GM19193 (cell line): ENCODE measurements at regions not wholly inside any gene's neighbourhood (a gene's known extent, or its start where the extent isn't known, plus 50 kb on each side); places are given as distances from the start of the nearest gene placed in this dataset.

Source experiments
- POLR2A ChIP-seq: IDR thresholded peaks from 4 replicates; pipeline ENCODE4 v1.6.1; 2011; ENCODE audit not compliant: insufficient read depth, insufficient read length; ENCODE audit errors: extremely low read depth

DNA sequence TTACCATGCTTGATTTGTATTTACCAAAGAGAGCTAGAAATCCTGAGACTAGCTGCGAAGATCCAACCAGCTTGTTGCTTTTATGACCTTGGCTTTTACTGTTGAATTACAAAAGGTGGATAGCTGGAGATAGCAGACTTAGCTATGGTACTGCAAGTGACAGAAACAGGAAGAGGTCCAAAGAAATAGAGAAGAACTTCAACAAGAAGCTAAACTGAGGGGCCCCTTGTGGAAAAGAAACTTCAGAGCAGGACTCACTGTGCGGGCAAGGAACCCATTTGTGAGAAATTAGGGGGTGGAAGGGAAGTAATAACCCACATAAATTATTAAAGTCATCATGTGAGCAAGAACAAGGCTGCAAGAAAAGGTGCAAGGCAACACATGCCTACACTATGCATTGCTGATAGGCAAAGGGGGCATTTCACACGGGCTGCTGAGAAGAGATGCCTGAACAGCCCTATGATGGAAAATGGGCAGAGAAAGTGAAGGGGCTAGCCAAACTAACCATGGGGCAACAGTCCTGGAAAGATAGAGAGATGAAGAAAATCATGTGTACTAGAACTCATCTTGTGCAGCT is 116.6 kb upstream of the PRDX6 start:
- no peak for TF ChIP-seq POLR2A

DNA sequence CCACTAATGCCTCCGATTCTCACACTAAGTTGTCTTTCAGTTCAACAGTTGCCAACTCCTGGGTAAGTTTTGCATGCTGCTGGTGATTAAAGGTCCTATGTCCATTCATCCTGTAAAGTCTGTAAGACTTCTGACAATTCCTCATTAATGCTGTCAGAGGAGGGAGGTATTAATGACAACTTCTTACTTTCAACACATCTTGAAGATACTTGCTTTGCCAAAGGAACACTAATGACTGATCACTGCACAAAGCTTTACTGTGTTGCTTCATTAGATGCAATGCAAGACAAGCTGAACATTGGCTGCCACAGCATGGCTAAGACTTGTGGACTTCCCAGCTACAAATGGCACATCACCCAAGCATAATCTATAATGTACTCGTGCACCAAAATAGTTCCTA is 114.6 kb upstream of the PRDX6 start:
- TF ChIP-seq POLR2A, result no peak

DNA sequence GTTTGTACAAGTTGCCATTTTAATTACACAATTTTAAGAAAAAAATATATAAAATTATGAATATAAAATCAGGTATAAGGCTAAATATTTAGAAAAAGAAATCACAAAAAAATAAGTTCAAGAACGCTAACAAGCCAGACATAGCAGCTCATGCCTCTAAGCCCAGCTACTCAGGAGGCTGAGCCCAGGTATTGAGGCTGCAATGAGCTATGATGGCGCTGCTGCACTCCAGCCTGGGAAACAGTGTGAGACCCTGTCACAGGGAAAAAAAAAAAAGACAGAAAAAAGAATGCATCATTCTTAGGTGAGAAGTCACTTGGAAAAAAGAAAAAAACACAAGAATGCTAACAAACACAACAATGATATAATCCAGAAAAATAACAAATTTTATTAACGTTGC is 112.3 kb upstream of the PRDX6 start:
- no peak for TF ChIP-seq POLR2A

DNA sequence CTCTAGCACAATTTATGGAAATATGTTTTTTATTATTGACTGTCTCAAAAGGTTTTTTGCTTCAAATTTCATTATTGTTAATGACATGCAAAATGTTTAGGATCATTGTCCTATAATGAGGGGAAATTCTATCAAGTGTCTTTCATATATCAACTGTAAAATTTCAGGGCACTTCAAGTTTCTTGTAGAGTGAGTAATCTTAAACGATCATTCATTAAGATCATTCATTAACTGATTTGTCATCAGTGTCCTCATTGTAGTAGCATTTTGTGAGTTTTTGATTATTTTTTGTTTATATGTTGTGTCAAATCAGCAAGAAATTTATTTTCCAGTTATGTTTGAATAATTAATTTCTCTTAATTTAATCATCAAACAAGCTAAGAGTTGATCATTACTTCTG is 111.8 kb upstream of the PRDX6 start:
- TF ChIP-seq POLR2A, result no peak

DNA sequence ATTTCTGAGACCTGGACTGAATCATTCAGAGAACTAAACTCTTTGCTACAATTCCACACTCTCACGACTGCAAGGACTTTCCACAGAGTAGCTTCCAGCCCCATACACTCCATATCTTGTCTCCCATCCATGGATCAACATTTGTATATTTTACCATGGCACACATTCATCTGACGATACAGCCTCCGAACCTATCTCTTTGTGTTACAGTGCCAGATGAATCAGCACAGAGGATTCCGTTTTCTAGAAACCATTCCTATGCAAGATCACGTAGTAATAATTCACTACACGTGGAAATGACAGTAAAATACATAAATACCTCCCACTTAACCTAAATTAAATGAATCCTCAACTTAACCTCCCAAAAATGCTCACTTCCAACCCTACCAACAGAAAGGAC is 110.0 kb upstream of the PRDX6 start:
- no peak for TF ChIP-seq POLR2A

DNA sequence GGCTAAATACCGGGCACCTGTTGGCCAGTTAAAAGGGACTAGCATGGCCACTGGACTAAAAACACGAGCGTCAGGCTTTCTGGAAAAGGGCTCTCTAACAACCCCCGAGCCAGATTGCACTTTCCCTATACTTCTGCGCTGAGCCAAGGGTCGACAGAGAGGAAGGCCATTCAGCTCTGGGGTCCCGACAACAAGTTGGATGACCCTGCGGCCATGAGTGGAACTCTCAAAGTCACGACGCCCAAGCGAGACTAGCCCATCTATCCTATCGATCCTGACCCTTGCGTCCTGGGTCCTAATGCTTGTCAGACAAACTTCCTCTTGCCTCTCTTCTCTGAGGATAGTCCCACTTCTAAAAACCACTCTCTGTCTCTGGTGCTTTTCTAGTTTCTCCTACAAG is 99.9 kb upstream of the PRDX6 start:
- TF ChIP-seq POLR2A, result no peak

DNA sequence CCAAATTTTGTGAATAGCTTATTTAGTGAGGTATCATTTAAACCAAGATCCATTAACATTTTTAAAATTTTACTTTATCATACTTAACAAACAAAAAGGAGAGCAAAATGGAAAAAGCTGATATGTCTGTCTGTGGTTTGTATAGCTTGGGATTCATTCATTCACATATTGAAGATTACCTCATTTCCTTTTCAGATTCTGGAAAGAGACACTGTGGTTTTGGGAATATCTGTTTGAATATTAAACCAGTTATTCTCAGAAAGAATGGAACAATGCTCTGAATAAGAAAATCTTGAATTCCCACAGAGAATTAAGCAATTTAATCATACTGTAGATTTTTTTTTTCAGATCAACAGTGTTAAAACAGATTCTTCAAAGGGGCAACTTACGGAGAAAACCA is 93.8 kb upstream of the PRDX6 start:
- no peak for TF ChIP-seq POLR2A

DNA sequence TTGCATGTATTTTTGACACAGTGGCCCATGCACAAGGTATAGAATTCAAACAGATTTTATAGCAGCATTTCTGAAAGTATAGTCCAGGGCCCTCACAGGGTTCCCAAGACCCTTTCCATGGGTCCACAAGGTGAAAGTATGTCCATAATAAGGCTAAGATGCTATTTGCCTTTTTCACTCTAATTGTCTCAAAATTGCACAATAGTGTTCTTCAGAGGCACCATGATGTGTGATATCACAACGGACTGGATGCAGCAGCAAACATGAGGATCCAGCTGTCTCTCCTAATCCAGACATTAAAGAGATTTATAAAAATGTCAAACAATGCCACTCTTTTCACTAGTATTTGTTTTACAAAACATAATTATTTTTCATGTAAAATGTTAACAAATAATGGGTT is 88.8 kb upstream of the PRDX6 start:
- TF ChIP-seq POLR2A, result no peak

DNA sequence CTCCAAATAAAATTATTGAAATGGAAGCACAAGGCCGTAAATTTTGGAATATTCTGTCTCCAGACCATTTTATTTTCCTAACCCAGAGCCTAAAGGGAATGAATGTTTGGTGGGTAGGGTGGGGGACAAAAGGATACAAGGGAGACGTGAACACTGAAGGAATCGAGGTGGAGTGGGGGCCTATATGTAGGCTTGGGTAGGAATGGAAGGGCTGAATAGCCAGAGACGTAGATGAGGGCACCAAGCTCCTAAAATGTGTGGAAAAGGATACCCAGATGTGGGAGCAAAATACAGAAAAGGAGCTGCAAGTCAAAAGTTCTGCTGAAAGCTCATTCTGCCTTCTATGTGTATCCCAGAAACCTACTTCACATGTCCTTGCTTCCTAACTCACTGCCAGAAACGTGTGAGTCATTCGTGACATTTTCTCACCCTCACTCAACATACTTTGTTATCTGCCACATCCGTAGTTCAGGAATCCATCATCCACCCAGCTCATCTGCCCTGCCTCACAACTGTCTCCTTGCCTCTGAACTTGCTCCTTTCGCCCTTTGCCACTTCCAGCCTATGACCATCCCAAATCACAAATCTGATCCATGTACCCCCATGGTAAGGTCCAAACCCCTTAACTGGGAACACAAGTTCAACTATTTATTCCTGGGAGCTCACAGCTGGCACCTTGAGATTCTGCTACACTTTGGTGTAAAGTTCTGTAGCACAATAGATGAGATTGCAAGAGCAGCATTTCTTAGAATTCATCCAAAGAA is 84.1 kb upstream of the PRDX6 start:
- no peak for TF ChIP-seq POLR2A

DNA sequence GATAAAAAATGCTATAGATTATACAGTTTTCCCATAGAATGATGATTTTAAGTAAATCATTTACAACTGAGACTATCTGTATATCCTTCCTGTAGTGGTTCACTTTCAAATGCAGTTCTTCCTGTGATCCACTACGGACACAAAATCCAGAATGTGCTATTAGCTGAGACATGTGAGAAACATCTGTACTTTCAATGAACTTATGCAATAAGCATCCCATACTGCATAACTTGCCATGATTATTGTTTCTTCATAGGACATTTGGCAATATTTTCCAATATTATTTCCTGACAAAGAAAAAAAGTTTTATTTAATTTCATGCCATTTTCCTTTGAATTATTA is 83.5 kb upstream of the PRDX6 start:
- no peak for TF ChIP-seq POLR2A

DNA sequence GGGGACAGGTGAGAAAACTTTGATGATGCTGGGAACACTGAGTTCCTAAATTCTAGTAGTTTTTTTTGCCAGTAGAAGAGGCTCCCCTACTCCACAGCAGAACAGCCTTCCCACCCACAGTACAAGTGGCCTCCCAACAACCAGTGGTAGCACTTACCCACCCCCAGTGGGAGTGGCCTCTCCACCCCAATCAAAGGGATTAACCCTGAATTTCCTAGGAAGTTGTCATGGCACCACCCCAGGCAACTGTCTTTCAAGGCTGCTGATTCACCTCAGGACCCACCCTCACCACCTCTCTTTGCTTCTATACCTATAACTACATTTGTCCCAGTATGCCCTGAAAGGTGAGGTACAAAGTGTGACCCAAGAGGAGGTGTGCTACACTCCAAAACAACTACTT is 81.4 kb upstream of the PRDX6 start:
- no peak for TF ChIP-seq POLR2A

DNA sequence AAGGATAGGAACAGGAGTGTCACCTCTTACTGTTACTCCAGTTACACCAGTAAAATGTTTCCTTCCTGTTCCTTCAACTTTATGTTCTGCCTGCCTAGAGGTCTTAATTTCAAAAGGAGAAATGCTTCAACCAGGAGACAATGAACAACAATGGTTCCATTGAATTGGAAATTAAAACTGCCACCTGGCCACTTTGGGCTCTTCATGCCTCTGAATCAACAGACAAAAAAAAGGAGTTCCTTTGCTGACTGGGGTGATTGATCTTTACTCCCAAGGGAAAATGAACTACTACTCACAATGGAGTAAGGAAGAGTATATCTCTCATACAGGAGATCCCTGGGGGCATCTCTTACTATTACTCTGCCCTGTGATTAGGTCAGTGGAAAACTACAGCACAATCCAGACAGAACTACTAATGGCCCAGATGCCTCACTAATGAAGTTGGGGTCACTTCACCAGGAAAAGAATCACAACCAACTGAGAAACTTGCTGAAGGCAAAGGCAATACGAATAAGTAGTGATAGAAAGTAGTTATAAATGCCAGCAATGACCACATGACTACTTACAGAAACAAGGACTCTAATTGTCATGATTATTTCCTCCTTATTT is 76.6 kb upstream of the PRDX6 start:
- no peak for TF ChIP-seq POLR2A

DNA sequence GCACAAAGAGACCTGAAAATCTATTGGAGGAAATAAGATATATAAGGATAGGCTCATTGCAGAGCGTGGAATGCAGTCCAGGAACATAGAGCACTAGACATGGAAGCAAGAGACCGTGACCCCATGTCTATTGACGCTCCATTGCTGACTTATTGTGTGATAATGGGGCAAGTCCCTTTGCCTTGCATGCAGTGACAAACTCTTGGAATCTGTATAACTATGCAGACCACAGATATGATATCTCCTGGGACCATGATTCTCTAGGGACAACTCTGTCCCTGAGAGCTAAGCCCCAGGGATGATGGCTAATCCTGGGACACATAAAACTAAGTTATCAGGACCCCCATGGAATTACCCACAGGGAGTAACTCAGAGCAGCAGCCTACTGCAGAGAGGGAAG is 73.1 kb upstream of the PRDX6 start:
- TF ChIP-seq POLR2A, result no peak

DNA sequence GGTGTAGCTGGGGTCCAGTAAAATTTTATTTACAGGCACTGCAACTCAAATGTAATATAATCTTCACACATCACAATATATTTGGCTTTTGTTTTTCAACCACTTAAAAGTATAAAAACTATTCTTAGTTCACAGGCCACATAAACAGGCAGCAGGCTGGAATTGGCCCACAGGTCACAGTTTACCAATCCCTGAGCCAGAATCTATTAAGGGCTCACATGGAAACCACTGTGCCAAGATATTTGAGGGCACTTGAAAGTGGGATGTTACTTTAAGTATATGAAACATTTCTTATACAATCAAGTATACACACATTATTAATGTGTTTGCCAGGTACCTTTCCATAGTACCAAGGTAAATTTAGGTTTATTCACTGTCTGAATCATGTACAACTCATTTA is 71.9 kb upstream of the PRDX6 start:
- TF ChIP-seq POLR2A, result no peak

DNA sequence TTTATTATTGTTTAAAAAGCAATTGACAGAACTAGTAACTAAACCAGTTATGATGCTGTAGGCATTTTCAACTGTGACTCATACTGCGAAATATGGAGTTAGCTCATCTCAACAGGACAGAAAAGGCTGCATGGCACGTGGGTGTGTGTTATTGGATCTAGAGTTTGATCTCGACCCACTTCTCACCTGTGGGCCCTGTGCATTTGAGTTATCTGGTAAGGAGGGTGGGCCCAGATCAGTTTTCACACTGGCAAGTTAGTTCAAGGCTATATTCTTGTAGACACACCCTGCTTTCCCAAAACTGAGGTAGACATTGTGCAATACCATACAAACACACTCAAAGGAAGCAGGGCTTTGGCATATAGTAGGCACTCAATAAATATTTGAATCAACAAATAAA is 71.3 kb upstream of the PRDX6 start:
- TF ChIP-seq POLR2A, result no peak

DNA sequence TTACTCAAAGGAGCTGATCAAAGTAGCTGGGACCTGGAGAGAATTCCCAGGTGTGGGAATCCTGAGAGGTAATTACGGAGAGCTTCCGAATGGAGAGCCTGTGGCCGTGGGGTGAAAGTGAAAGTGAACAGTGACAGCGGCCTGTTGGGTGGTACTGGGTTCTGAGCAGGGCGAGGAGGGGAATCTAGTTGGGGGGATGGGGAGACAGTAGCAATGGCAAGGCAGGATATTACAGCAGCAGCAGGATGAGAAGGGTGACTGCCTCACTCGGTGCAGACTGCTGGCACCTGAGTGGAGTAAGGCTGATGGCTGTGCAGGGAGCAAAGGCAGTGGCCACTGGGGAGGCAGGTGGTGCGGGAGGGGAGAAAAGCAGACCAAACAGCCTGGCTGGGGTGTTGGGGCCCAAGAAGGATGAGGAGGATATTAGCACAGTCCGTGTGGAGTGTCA is 70.3 kb upstream of the PRDX6 start:
- no peak for TF ChIP-seq POLR2A
